ENCODE measurements at regions not wholly inside any gene's neighbourhood (a gene's known extent, or its start where the extent isn't known, plus 50 kb on each side); places are given as distances from the start of the nearest gene placed in this dataset.

GRCh38 chr7:71034243-71034642 is 97.7 kb upstream of the GALNT17 start:
- no peak overlapping the region for H3K4me3 ChIP-seq (ENCODE audit: low read depth, low read length)
- TF ChIP-seq CTCF (IDR thresholded peaks at IDR 0.05; ENCODE audit: insufficient read depth, low read depth, low read length, missing control alignments), result no peak
- DNase-seq (ENCODE audit: low read depth), result no peak

DNA sequence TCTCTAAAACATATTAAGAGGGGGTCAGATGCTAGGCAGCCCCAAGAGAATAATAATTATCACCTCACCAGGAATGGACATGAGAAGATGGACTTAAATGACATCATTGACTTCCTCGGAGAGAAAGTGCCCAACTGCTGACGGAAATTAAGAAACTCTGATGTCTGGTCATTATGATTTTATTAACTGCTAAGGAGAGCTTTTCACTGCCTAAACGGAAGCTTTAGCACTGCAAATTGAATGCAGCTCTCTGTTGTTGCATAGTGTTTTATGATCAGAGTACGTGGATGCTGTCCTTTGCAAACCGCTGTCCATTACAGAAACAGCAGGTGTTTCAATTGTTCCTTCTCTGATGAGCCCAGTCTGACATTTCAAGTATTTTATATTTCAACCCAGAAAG is 89.4 kb upstream of the GALNT17 start:
- TF ChIP-seq CTCF (IDR thresholded peaks at IDR 0.05; ENCODE audit: insufficient read depth, low read depth, low read length, missing control alignments), result no peak
- no peak for DNase-seq (ENCODE audit: low read depth)
- no peak overlapping the region for H3K4me3 ChIP-seq (ENCODE audit: low read depth, low read length)

DNA sequence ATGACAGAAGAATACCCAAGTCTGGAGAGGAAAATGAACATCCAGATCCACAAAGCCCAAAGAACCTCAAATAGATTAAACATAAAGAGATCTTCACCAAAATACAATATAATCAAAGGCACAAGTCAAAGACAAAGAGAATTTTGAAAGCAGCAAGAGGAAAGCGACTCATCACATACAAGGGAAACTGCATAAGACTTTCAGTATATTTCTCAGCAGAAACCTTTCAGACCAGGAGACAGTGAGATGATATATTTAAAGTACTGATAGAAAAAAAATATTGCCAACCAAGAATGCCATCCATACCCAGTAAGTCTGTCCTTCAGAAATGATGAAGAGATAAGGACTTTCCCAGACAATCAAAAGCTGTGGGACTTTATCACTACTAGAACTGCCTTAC is 81.5 kb upstream of the GALNT17 start:
- DNase-seq (ENCODE audit: low read depth), result no peak
- H3K4me3 ChIP-seq (ENCODE audit: low read depth, low read length), result no peak overlapping the region
- TF ChIP-seq CTCF (IDR thresholded peaks at IDR 0.05; ENCODE audit: insufficient read depth, low read depth, low read length, missing control alignments), result no peak

DNA sequence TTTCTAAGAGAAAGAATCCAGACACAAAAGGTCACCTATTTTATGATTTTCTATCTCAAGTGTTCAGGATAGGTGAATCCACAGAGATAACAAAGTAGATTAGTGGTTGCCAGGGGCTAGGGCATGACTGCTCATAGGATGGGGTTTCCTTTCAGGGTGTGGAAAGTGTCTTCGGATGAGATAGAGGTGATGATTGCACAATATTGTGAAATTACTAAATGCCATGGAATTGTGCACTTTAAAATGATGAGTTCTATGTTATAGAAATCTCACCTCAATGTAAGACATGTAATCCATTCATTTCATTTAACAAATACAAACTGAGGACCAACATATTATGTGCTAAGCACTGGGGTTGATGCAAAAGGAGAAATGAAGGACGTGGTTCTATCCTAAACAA is 76.4 kb upstream of the GALNT17 start:
- no peak overlapping the region for H3K4me3 ChIP-seq (ENCODE audit: low read depth, low read length)
- DNase-seq (ENCODE audit: low read depth), result no peak
- no peak for TF ChIP-seq CTCF (IDR thresholded peaks at IDR 0.05; ENCODE audit: insufficient read depth, low read depth, low read length, missing control alignments)

GRCh38 chr7:71077743-71078476 is 54.0 kb upstream of the GALNT17 start:
- H3K4me3 ChIP-seq (ENCODE audit: low read depth, low read length), result no peak overlapping the region
- TF ChIP-seq CTCF (IDR thresholded peaks at IDR 0.05; ENCODE audit: insufficient read depth, low read depth, low read length, missing control alignments), result no peak
- DNase-seq (ENCODE audit: low read depth), result no peak
